ENCODE measurements at regions not wholly inside any gene's neighbourhood (a gene's known extent, or its start where the extent isn't known, plus 50 kb on each side); places are given as distances from the start of the nearest gene placed in this dataset.

DNA sequence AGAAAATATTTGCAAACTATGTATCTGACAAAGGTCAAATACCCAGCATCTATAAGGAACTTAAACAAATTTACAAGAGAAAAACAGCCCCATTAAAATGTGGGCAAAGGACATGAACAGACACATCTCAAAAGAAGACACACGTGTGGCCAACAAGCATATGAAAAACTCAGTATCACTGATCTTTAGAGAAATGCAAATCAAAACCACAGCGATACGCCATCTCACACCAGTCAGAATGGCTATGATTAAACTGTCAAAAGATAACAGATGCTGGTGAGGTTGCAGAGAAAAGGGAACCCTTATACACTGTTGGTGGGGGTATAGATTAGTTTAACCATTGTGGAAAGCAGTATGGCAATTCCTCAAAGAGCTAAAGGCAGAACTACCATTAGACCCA, 64.3 kb upstream of the RBMS1 start (continued):
- no peak for TF ChIP-seq CTCF (IDR thresholded peaks at IDR 0.05)
- TF ChIP-seq, protein P1, sequence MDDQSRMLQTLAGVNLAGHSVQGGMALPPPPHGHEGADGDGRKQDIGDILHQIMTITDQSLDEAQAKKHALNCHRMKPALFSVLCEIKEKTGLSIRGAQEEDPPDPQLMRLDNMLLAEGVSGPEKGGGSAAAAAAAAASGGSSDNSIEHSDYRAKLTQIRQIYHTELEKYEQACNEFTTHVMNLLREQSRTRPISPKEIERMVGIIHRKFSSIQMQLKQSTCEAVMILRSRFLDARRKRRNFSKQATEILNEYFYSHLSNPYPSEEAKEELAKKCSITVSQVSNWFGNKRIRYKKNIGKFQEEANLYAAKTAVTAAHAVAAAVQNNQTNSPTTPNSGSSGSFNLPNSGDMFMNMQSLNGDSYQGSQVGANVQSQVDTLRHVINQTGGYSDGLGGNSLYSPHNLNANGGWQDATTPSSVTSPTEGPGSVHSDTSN (IDR thresholded peaks at IDR 0.05) = no peak
- TF ChIP-seq TEAD4 (IDR thresholded peaks at IDR 0.05; ENCODE audit: borderline replicate concordance, insufficient read depth) = no peak
- no peak for TF ChIP-seq RCOR1 (IDR thresholded peaks at IDR 0.05; ENCODE audit: low read length)
- no peak for TF ChIP-seq JUND (IDR thresholded peaks at IDR 0.05)
- no peak for TF ChIP-seq EZH2phosphoT487 (IDR thresholded peaks at IDR 0.05; ENCODE audit: borderline replicate concordance, low read depth)

DNA sequence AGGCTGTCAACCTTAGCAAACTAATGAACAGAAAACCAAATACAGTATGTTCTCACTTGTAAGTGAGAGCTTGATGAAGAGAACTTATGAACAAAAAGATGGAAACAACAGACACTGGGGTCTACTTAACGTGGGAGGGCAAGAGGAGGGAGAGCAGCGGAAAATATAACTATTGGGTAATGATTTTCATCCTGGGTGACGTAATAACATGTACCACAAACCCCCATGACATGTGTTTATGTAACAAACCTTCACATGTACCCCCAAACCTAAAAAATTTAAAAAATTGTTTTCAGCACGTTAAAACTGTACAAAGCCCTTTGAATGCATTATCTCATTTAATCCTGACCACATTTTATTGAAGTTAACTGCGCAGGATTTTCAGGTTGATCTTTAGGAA, 64.9 kb upstream of the RBMS1 start:
- no peaks in the 10 kb centered on the region for H3K9me3 ChIP-seq
- no peaks in the 10 kb centered on the region for H4K20me1 ChIP-seq (ENCODE audit: insufficient read depth)
- no peak for DNase-seq
- H3F3A ChIP-seq (replicated peaks; ENCODE audit: insufficient read depth) = no peaks in the 10 kb centered on the region
- no peaks in the 10 kb centered on the region for H3K27me3 ChIP-seq (ENCODE audit: insufficient read depth)
- H3K4me3 ChIP-seq (ENCODE audit: low read depth in 2 of 2, low read length in 1 of 2) = no peak overlapping the region
- POLR2A ChIA-PET = no interaction called here
- H3K4me1 ChIP-seq (ENCODE audit: control insufficient read depth in 1 of 2, insufficient read depth in 2 of 2, low read depth in 1 of 2, low read length in 1 of 2) = no peaks in the 10 kb centered on the region; a peak in 2 of 4 replicates
- no peaks in the 10 kb centered on the region for H3K36me3 ChIP-seq (replicated peaks in 1 of 2; ENCODE audit: control insufficient read depth in 1 of 2, insufficient read depth in 2 of 2, low read length in 1 of 2)
- no peak overlapping the region for H2AFZ ChIP-seq (ENCODE audit: low read depth)
- H3K9me2 ChIP-seq = no peaks in the 10 kb centered on the region
- no peak overlapping the region for H3K9ac ChIP-seq
- H3K4me2 ChIP-seq = no peak overlapping the region
- 78% methylated on average over 5 of the region's 5 CpGs for WGBS (ENCODE audit: low lambda C conversion rate)
- TF ChIP-seq RCOR1 (IDR thresholded peaks at IDR 0.05; ENCODE audit: low read length) = no peak
- TF ChIP-seq, protein P2, sequence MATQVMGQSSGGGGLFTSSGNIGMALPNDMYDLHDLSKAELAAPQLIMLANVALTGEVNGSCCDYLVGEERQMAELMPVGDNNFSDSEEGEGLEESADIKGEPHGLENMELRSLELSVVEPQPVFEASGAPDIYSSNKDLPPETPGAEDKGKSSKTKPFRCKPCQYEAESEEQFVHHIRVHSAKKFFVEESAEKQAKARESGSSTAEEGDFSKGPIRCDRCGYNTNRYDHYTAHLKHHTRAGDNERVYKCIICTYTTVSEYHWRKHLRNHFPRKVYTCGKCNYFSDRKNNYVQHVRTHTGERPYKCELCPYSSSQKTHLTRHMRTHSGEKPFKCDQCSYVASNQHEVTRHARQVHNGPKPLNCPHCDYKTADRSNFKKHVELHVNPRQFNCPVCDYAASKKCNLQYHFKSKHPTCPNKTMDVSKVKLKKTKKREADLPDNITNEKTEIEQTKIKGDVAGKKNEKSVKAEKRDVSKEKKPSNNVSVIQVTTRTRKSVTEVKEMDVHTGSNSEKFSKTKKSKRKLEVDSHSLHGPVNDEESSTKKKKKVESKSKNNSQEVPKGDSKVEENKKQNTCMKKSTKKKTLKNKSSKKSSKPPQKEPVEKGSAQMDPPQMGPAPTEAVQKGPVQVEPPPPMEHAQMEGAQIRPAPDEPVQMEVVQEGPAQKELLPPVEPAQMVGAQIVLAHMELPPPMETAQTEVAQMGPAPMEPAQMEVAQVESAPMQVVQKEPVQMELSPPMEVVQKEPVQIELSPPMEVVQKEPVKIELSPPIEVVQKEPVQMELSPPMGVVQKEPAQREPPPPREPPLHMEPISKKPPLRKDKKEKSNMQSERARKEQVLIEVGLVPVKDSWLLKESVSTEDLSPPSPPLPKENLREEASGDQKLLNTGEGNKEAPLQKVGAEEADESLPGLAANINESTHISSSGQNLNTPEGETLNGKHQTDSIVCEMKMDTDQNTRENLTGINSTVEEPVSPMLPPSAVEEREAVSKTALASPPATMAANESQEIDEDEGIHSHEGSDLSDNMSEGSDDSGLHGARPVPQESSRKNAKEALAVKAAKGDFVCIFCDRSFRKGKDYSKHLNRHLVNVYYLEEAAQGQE (IDR thresholded peaks at IDR 0.05; ENCODE audit: low read depth, low read length) = no peak
- TF ChIP-seq, protein P1 (IDR thresholded peaks at IDR 0.05) = no peak
- TF ChIP-seq FOXJ3 (CRISPR knock-in tag; IDR thresholded peaks at IDR 0.05) = no peak
- TF ChIP-seq FOSL2 (IDR thresholded peaks at IDR 0.05; ENCODE audit: borderline replicate concordance, low read depth) = no peak
- TF ChIP-seq JUND (IDR thresholded peaks at IDR 0.05) = no peak
- no peak for TF ChIP-seq CHD2 (IDR thresholded peaks at IDR 0.05; ENCODE audit: low read length, partially characterized antibody)
- no peak for TF ChIP-seq POLR2AphosphoS5 (IDR thresholded peaks at IDR 0.05; ENCODE audit: low read depth, low read length)
- no peak for TF ChIP-seq RFX5 (IDR thresholded peaks at IDR 0.05; ENCODE audit: low read length)
- TF ChIP-seq FOXM1 (IDR thresholded peaks at IDR 0.05; ENCODE audit: low read depth) = no peak
- CTCF ChIA-PET = no interaction called here
- H3K79me2 ChIP-seq (ENCODE audit: insufficient read depth) = no peaks in the 10 kb centered on the region
- H3K27ac ChIP-seq (ENCODE audit: low read depth in 2 of 2, low read length in 1 of 2) = no peak overlapping the region

Data from SK-N-SH (cell line).